ENCODE measurements at regions not wholly inside any gene's neighbourhood (a gene's known extent, or its start where the extent isn't known, plus 50 kb on each side); places are given as distances from the start of the nearest gene placed in this dataset.

GRCh38 chr18:13998571-13998970 lies 83.2 kb upstream of the MC2R start:
- Histone ChIP-seq H3K36me3 (ENCODE audit: insufficient read depth, low read length) (no peaks in the 10 kb centered on the region), H3K27ac (ENCODE audit: low read depth, low read length) (no peak overlapping the region), H3K4me1 (ENCODE audit: insufficient read depth, low read length) (no peaks in the 10 kb centered on the region), H3K27me3 (ENCODE audit: insufficient read depth, low read length, poor library complexity, severe bottlenecking) (no peaks in the 10 kb centered on the region), H3K4me3 (ENCODE audit: low read length) (no peak overlapping the region), H3K9me3 (ENCODE audit: low read length) (no peaks in the 10 kb centered on the region)
- peaks cover 0 to 5% (median 0%) of the 10 kb centered on the region in 5 donors for H3K9me3 Mint-ChIP-seq
- H3K36me3 Mint-ChIP-seq: no peaks in the 10 kb centered on the region
- no peak overlapping the region for H3K27ac Mint-ChIP-seq
- H3K4me3 Mint-ChIP-seq: no peak overlapping the region
- H3K27me3 Mint-ChIP-seq: peaks cover 0 to 2% of the 10 kb centered on the region in 2 donors
- ChIA-PET POLR2A (no interaction called here), CTCF (no interaction called here)
- H3K4me1 Mint-ChIP-seq: no peaks in the 10 kb centered on the region
- no peak for DNase-seq

GRCh38 chr18:13993730-13994129 lies 78.4 kb upstream of the MC2R start:
- POLR2A ChIA-PET: no interaction called here
- Mint-ChIP-seq H3K27ac (no peak overlapping the region), H3K4me1 (no peaks in the 10 kb centered on the region), H3K4me3 (no peak overlapping the region), H3K9me3 (peaks cover 0 to 4% (median 2%) of the 10 kb centered on the region in 5 donors), H3K36me3 (no peaks in the 10 kb centered on the region), H3K27me3 (peaks cover 0 to 2% of the 10 kb centered on the region in 2 donors)
- Histone ChIP-seq H3K36me3 (ENCODE audit: insufficient read depth, low read length) (no peaks in the 10 kb centered on the region), H3K4me3 (ENCODE audit: low read length) (no peak overlapping the region), H3K27ac (ENCODE audit: low read depth, low read length) (no peak overlapping the region), H3K4me1 (ENCODE audit: insufficient read depth, low read length) (no peaks in the 10 kb centered on the region), H3K27me3 (ENCODE audit: insufficient read depth, low read length, poor library complexity, severe bottlenecking) (no peaks in the 10 kb centered on the region), H3K9me3 (ENCODE audit: low read length) (no peaks in the 10 kb centered on the region)
- no peak for DNase-seq
- CTCF ChIA-PET: no interaction called here

GRCh38 chr18:13992826-13993540 lies 77.6 kb upstream of the MC2R start:
- Mint-ChIP-seq H3K27ac (no peak overlapping the region), H3K36me3 (no peaks in the 10 kb centered on the region), H3K4me1 (no peaks in the 10 kb centered on the region), H3K4me3 (no peak overlapping the region), H3K27me3 (peaks cover 0 to 2% of the 10 kb centered on the region in 2 donors), H3K9me3 (peaks cover 1 to 4% (median 2%) of the 10 kb centered on the region in 5 donors)
- Histone ChIP-seq H3K27me3 (ENCODE audit: insufficient read depth, low read length, poor library complexity, severe bottlenecking) (no peaks in the 10 kb centered on the region), H3K27ac (ENCODE audit: low read depth, low read length) (no peak overlapping the region), H3K36me3 (ENCODE audit: insufficient read depth, low read length) (no peaks in the 10 kb centered on the region), H3K9me3 (ENCODE audit: low read length) (no peaks in the 10 kb centered on the region), H3K4me3 (ENCODE audit: low read length) (no peak overlapping the region), H3K4me1 (ENCODE audit: insufficient read depth, low read length) (no peaks in the 10 kb centered on the region)
- DNase-seq: no peak
- POLR2A ChIA-PET: no interaction called here
- CTCF ChIA-PET: no interaction called here

- Mint-ChIP-seq H3K9me3 (peaks cover 0 to 4% (median 2%) of the 10 kb centered on the region in 5 donors), H3K27me3 (peaks cover 0 to 10% of the 10 kb centered on the region in 2 donors), H3K27ac (no peak overlapping the region), H3K4me3 (no peak overlapping the region), H3K4me1 (no peaks in the 10 kb centered on the region), H3K36me3 (no peaks in the 10 kb centered on the region)
- DNase-seq: no peak
- no peaks in the 10 kb centered on the region for H3K9me3 ChIP-seq (ENCODE audit: low read length)
- POLR2A ChIA-PET: no interaction called here
- H3K4me3 ChIP-seq (ENCODE audit: low read length): no peak overlapping the region
- H3K27me3 ChIP-seq (ENCODE audit: insufficient read depth, low read length, poor library complexity, severe bottlenecking): no peaks in the 10 kb centered on the region
- CTCF ChIA-PET: no interaction called here
- no peaks in the 10 kb centered on the region for H3K36me3 ChIP-seq (ENCODE audit: insufficient read depth, low read length)
- H3K4me1 ChIP-seq (ENCODE audit: insufficient read depth, low read length): no peaks in the 10 kb centered on the region
- H3K27ac ChIP-seq (ENCODE audit: low read depth, low read length): no peak overlapping the region
Observed at GRCh38 chr18:13989199-13989598, 73.9 kb upstream of the MC2R start.

GRCh38 chr18:13987956-13988355 lies 72.6 kb upstream of the MC2R start:
- Mint-ChIP-seq H3K4me3 (no peak overlapping the region), H3K4me1 (no peaks in the 10 kb centered on the region), H3K27ac (no peak overlapping the region), H3K36me3 (no peaks in the 10 kb centered on the region), H3K9me3 (peaks cover 0 to 4% (median 2%) of the 10 kb centered on the region in 5 donors), H3K27me3 (peaks cover under 1 to 20% of the 10 kb centered on the region in 2 donors)
- Histone ChIP-seq H3K9me3 (ENCODE audit: low read length) (no peaks in the 10 kb centered on the region), H3K27me3 (ENCODE audit: insufficient read depth, low read length, poor library complexity, severe bottlenecking) (no peaks in the 10 kb centered on the region), H3K27ac (ENCODE audit: low read depth, low read length) (no peak overlapping the region), H3K36me3 (ENCODE audit: insufficient read depth, low read length) (no peaks in the 10 kb centered on the region), H3K4me3 (ENCODE audit: low read length) (no peak overlapping the region), H3K4me1 (ENCODE audit: insufficient read depth, low read length) (no peaks in the 10 kb centered on the region)
- no peak for DNase-seq
- POLR2A ChIA-PET: no interaction called here
- CTCF ChIA-PET: interaction anchor here (0.5 kb wide), 1 partner anchor 387 kb away, joined by 3 read pairs; no protein-coding TSS in a partner anchor

- no peaks in the 10 kb centered on the region for H3K9me3 ChIP-seq (ENCODE audit: low read length)
- H3K4me3 ChIP-seq (ENCODE audit: low read length): no peak overlapping the region
- Mint-ChIP-seq H3K4me1 (no peaks in the 10 kb centered on the region), H3K27me3 (peaks cover 3 to 30% of the 10 kb centered on the region in 2 donors), H3K36me3 (no peaks in the 10 kb centered on the region), H3K27ac (no peak overlapping the region), H3K4me3 (no peak overlapping the region), H3K9me3 (peaks cover 0 to 4% (median 2%) of the 10 kb centered on the region in 5 donors)
- CTCF ChIA-PET: no interaction called here
- H3K27ac ChIP-seq (ENCODE audit: low read depth, low read length): no peak overlapping the region
- POLR2A ChIA-PET: no interaction called here
- H3K27me3 ChIP-seq (ENCODE audit: insufficient read depth, low read length, poor library complexity, severe bottlenecking): no peaks in the 10 kb centered on the region
- no peak for DNase-seq
- H3K36me3 ChIP-seq (ENCODE audit: insufficient read depth, low read length): no peaks in the 10 kb centered on the region
- H3K4me1 ChIP-seq (ENCODE audit: insufficient read depth, low read length): no peaks in the 10 kb centered on the region
Observed at GRCh38 chr18:13984080-13984479, 68.7 kb upstream of the MC2R start.

- no peak for DNase-seq
- Histone ChIP-seq H3K9me3 (ENCODE audit: low read length) (no peaks in the 10 kb centered on the region), H3K27me3 (ENCODE audit: insufficient read depth, low read length, poor library complexity, severe bottlenecking) (no peaks in the 10 kb centered on the region), H3K36me3 (ENCODE audit: insufficient read depth, low read length) (no peaks in the 10 kb centered on the region), H3K4me1 (ENCODE audit: insufficient read depth, low read length) (no peaks in the 10 kb centered on the region), H3K4me3 (ENCODE audit: low read length) (no peak overlapping the region), H3K27ac (ENCODE audit: low read depth, low read length) (no peak overlapping the region)
- CTCF ChIA-PET: no interaction called here
- POLR2A ChIA-PET: no interaction called here
- no peaks in the 10 kb centered on the region for H3K36me3 Mint-ChIP-seq
- H3K27ac Mint-ChIP-seq: no peak overlapping the region
- H3K4me3 Mint-ChIP-seq: no peak overlapping the region
- no peaks in the 10 kb centered on the region for H3K4me1 Mint-ChIP-seq
- peaks cover 3 to 30% of the 10 kb centered on the region in 2 donors for H3K27me3 Mint-ChIP-seq
- H3K9me3 Mint-ChIP-seq: peaks cover 0 to 4% (median 2%) of the 10 kb centered on the region in 5 donors
Observed at GRCh38 chr18:13983506-13983905, 68.2 kb upstream of the MC2R start.

- peaks cover 0 to 4% (median 0%) of the 10 kb centered on the region in 5 donors for H3K9me3 Mint-ChIP-seq
- ChIA-PET POLR2A (no interaction called here), CTCF (no interaction called here)
- no peaks in the 10 kb centered on the region for H3K27me3 ChIP-seq (ENCODE audit: insufficient read depth, low read length, poor library complexity, severe bottlenecking)
- DNase-seq: no peak
- no peaks in the 10 kb centered on the region for H3K4me1 Mint-ChIP-seq
- no peaks in the 10 kb centered on the region for H3K4me1 ChIP-seq (ENCODE audit: insufficient read depth, low read length)
- peaks cover 3 to 30% of the 10 kb centered on the region in 2 donors for H3K27me3 Mint-ChIP-seq
- no peaks in the 10 kb centered on the region for H3K9me3 ChIP-seq (ENCODE audit: low read length)
- H3K4me3 ChIP-seq (ENCODE audit: low read length): no peak overlapping the region
- H3K36me3 Mint-ChIP-seq: no peaks in the 10 kb centered on the region
- H3K27ac Mint-ChIP-seq: no peak overlapping the region
- H3K27ac ChIP-seq (ENCODE audit: low read depth, low read length): no peak overlapping the region
- no peak overlapping the region for H3K4me3 Mint-ChIP-seq
- H3K36me3 ChIP-seq (ENCODE audit: insufficient read depth, low read length): no peaks in the 10 kb centered on the region
Observed at GRCh38 chr18:13982126-13982525, 66.8 kb upstream of the MC2R start.

Data from CD8-positive, alpha-beta memory T cell (primary cell).